COR-L47 (cell line): ENCODE measurements at regions not wholly inside any gene's neighbourhood (a gene's known extent, or its start where the extent isn't known, plus 50 kb on each side); places are given as distances from the start of the nearest gene placed in this dataset.
A peak's percentile ranks its signal among the peaks of the same experiment; 100 is the strongest.
"Not testable (repeated sequence)": the region's sequence is repeated elsewhere in the genome, so short reads cannot be mapped to it uniquely, and the experiment has no call there.

Experiments
- DNase-seq: peaks from one replicate; lab custom pipeline; 2025; lab: John Stamatoyannopoulos, UW

DNA sequence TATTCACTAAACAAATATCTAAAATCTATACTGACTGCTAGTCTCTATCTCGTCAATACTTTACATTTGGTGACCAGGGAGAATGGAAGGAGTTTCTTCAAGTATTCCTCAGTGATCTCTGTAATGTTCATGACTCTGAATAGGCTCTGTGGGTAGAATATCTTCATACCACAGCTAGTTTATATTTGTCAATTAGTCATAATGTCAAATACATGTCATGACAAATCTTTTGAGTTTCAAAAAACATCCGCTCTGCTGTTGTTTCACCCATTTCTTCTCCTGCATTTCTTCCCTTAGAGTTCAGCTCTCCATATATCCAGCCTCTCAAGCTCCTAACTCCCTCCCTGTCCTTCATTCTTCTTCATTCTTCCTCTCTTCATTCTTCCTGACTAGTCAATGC, 206.5 kb upstream of the FANCL start:
- no peak for DNase-seq

GRCh38 chr2:58441643-58442042, 200.5 kb upstream of the FANCL start:
- no peak for DNase-seq

DNA sequence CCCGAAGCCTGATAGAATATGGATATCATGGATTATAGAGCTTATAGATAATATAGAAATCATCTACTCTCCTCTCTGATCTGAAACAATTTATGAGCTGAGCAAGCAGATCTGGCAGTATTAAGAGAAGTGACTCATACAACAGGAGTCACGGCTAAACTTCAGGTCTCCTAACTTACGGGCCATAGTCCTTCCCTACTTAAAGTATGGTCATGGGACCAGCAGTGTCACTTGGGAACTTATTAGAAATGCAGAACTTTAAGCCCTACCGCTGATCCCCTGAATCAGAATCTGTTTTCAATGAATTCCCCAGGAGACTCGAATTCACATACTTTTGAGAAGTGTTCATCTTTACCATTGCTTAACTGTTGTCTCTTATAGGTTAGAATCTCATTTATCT, 195.7 kb upstream of the FANCL start:
- no peak for DNase-seq

GRCh38 chr2:58435246-58435645, 194.1 kb upstream of the FANCL start:
- no peak for DNase-seq

DNA sequence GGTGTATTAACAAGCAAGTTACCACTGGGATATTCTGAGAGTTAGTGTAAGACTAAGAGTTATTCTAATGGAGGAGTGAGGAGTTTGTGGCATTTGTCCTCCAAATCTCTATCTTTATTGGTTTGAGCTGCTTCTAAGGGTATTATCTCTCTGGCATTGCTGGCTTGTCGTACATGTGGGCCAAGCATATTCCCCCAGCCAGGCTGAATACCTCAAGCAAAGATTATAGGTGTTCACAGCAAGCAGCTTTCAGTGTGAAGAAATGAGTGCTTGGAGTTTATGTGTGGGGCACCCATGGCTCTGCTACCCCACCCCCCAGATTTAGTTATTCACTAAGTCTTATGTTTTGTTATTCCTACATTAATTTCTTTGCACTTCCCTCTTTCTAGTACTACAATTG, 193.6 kb upstream of the FANCL start:
- DNase-seq, result no peak

- DNase-seq, result no peak
Measured at GRCh38 chr2:58432491-58433170, 191.5 kb upstream of the FANCL start.

GRCh38 chr2:58429014-58429875, 188.1 kb upstream of the FANCL start:
- DNase-seq, result no peak

DNA sequence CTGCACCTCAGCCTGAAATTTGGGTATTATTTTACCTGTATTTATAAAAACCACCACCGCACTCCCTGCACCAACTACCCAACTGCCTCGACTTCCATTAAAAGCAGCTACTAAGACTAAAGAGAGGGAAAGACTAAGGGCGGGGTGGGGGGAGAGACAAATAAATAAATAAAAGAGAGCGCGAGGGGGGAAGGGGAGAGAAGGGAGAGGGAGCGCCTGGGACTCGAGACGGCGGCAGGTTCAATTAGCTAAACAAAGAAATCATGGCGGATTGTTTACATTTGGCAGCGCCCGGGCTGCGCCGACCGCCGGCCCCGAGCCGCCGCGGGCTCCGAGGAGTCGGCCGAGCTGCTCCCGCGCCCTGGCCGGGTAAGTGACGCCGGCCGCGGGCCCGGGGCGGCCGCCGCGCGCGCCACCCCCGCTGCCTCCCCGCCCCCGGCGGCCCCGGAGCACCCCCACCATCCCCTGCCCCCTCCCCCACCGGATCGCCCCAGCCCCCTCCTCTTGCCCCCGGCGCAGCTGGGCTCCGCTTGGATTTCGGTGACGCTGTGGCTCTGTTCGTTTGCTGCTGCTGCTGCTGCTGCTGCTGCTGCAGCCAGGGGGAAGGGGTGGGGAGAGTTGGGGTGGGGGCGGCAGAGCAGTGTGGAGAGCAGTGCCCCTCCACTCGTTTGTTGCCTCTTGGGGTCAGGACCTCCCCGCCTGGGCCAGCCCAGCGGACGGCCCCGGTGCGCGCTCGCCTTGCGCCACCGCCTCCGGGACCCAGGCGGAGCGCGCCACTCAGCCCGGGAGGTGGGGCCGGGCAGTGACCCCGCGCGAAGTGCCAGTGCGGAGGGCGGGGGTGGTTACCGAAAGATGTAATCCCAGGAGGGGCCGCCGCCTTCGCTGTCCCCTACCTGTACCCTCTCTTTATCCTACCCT, 187.2 kb upstream of the FANCL start:
- peak; percentile 62 for DNase-seq

- DNase-seq, result peak; percentile 50
Measured at GRCh38 chr2:58427572-58428095, 186.5 kb upstream of the FANCL start.

- no peak for DNase-seq
Measured at GRCh38 chr2:58425368-58425767, 184.2 kb upstream of the FANCL start.

GRCh38 chr2:58419983-58420382, 178.9 kb upstream of the FANCL start:
- DNase-seq, result no peak

GRCh38 chr2:58416696-58417095, 175.6 kb upstream of the FANCL start:
- no peak for DNase-seq

GRCh38 chr2:58414506-58414905, 173.4 kb upstream of the FANCL start:
- DNase-seq, result no peak

- DNase-seq, result no peak
Measured at GRCh38 chr2:58410549-58410948, 169.4 kb upstream of the FANCL start.

DNA sequence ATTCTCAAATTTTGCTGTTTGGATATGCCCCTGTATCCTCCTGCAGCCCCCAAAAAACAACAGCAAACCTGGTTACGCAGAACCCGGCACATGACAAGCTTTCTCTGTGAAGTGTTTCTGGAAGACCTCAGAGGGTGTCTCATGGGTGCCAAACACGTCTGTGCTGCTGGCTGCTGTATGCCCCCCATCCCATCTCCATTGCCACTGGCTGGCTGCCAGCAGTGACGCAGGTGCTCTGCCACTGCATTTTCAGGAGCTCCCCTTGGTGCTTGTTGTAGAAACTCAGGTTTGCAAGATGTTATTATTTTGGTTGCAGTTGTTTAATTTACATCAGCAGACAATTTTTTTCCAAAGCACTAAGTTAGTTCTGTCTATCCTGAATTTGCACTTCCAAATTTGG, 166.4 kb upstream of the FANCL start:
- DNase-seq, result peak; percentile 22

- DNase-seq, result no peak
Measured at GRCh38 chr2:58405341-58405740, 164.2 kb upstream of the FANCL start.

DNA sequence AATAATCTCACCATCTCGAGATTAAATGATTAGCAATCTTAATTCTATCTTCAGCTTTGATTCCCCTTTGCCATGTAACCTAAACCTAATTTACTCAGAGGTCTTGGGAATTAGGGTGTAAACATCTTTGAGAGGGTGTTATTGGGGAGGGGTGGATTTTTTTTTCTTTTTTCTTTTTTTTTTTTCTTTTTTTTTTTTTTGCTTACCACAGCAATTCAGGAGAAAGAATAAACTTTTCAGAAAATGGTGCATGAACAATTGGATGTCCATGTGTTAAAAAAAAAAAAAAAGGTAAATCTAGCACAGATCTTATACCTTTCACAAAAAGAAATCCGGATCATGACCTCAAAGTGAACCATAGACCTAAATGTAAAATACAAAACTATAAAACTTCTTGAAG, 160.8 kb upstream of the FANCL start:
- DNase-seq, result no peak

DNA sequence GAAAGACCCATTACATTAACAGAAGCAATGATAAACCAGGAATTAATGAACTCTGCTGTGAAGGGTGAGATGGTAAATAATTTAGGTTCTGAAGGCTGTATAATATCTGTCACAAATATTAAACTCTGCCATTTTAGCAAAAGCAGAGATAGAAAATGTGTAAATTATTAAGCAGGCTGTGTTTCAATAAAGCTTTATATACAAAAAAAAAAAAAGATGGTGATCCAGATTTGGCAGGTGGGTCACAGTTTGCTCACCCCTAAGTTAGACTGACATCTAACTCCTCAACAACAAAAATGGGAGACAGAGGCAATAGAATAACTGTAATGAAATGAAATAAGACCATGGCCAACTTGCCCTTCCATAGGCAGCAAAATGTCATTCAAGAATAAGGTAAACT, 157.3 kb upstream of the FANCL start:
- DNase-seq, result no peak

DNA sequence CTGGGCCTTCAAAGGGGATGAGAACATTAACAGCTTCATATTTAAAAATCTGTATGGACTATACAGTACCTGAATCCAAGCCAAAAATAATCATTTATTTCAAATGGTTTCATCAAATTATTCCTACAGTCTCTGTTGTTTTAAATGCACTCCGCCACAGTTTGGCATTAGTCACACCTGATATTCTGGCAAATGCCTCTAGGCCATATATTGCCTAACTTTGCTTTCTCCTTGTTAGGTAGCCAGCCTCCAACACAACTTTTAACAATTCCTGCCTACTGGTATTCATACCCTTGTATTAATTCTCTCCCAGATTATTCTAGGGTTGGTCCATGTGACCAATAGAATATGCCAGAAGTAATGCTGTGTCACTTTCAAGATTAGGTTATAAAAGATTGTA, 146.6 kb upstream of the FANCL start:
- DNase-seq, result no peak

- DNase-seq, result not testable (repeated sequence)
Measured at GRCh38 chr2:58386904-58387303, 145.8 kb upstream of the FANCL start.

GRCh38 chr2:58378152-58378551, 137.0 kb upstream of the FANCL start:
- DNase-seq, result no peak

- no peak for DNase-seq
Measured at GRCh38 chr2:58377181-58377580, 136.1 kb upstream of the FANCL start.
